MM.1S (cell line): ENCODE measurements at regions not wholly inside any gene's neighbourhood (a gene's known extent, or its start where the extent isn't known, plus 50 kb on each side); places are given as distances from the start of the nearest gene placed in this dataset.

ENCODE experiments used
- DNase-seq: peaks from one replicate; pipeline ENCODE4 v3.0.0-alpha.2; 2015
- H2AFZ ChIP-seq: fragments of 300-600 bp; sonication (generic); 2 replicates; pipeline ENCODE4 v1.6.0; 2016; ENCODE audit warnings: antibody characterized with exemption, low read length
- H3F3A ChIP-seq: fragments of 300-600 bp; sonication (generic); 2 replicates; pipeline ENCODE4 v1.6.1; 2016; ENCODE audit warnings: mild to moderate bottlenecking, antibody characterized with exemption, low read length, moderate library complexity, mixed read lengths; ENCODE audit not compliant: insufficient read depth
- H3K27ac ChIP-seq: fragments of 300-600 bp; sonication (generic); 2 replicates; pipeline ENCODE4 v1.5.1; 2016; ENCODE audit warnings: mild to moderate bottlenecking, low read length
- H3K27me3 ChIP-seq: fragments of 300-600 bp; sonication (generic); replicated peaks from 2 replicates; pipeline ENCODE4 v1.6.0; 2016; ENCODE audit warnings: low read length; ENCODE audit not compliant: insufficient read depth
- H3K36me3 ChIP-seq: fragments of 300-600 bp; sonication (generic); replicated peaks from 2 replicates; pipeline ENCODE4 v1.6.1; 2016; ENCODE audit warnings: mild to moderate bottlenecking, low read length, mixed read lengths; ENCODE audit not compliant: insufficient read depth
- H3K4me1 ChIP-seq: fragments of 300-600 bp; sonication (generic); 2 replicates; pipeline ENCODE4 v1.6.1; 2016; ENCODE audit warnings: low read length, mixed read lengths
- H3K4me2 ChIP-seq: fragments of 300-600 bp; sonication (generic); 2 replicates; pipeline ENCODE4 v1.6.0; 2016; ENCODE audit warnings: low read depth, low read length
- H3K4me3 ChIP-seq: fragments of 300-600 bp; sonication (generic); 2 replicates; pipeline ENCODE4 v1.5.1; 2016; ENCODE audit warnings: low read length, mixed read lengths
- H3K79me2 ChIP-seq: fragments of 300-600 bp; sonication (generic); 2 replicates; pipeline ENCODE4 v1.6.1; 2016; ENCODE audit warnings: mixed run types, low read length, mixed read lengths
- H3K9ac ChIP-seq: fragments of 300-600 bp; sonication (generic); 2 replicates; pipeline ENCODE4 v1.6.1; 2016; ENCODE audit warnings: low read length, mixed read lengths
- H3K9me2 ChIP-seq: fragments of 300-600 bp; sonication (generic); replicated peaks from 2 replicates; pipeline ENCODE4 v1.6.1; 2016; ENCODE audit warnings: mild to moderate bottlenecking, low read length, mixed read lengths; ENCODE audit not compliant: insufficient read depth
- H3K9me3 ChIP-seq: fragments of 300-600 bp; sonication (generic); replicated peaks from 2 replicates; pipeline ENCODE4 v1.6.1; 2016; ENCODE audit warnings: mild to moderate bottlenecking, low read length, mixed read lengths; ENCODE audit not compliant: insufficient read depth
- H4K20me1 ChIP-seq: fragments of 300-600 bp; sonication (generic); 2 replicates; pipeline ENCODE4 v1.6.1; 2016; ENCODE audit warnings: mild to moderate bottlenecking, low read length, moderate library complexity, mixed read lengths; ENCODE audit not compliant: insufficient read depth
- CTCF ChIP-seq: fragments of 300-600 bp; sonication (generic); IDR thresholded peaks from 2 replicates; pipeline ENCODE4 v1.5.1; 2016; ENCODE audit warnings: antibody characterized with exemption, low read length, mixed read lengths
- EZH2 ChIP-seq: fragments of 300-600 bp; sonication (generic); optimal IDR thresholded peaks from 2 replicates; pipeline ENCODE3; 2017; ENCODE audit warnings: low read depth, mild to moderate bottlenecking, antibody characterized with exemption, low read length, mixed read lengths
- EZH2phosphoT487 ChIP-seq: fragments of 300-600 bp; sonication (generic); IDR thresholded peaks from 2 replicates; pipeline ENCODE4 v1.6.1; 2018; ENCODE audit warnings: antibody characterized with exemption, low read length

DNA sequence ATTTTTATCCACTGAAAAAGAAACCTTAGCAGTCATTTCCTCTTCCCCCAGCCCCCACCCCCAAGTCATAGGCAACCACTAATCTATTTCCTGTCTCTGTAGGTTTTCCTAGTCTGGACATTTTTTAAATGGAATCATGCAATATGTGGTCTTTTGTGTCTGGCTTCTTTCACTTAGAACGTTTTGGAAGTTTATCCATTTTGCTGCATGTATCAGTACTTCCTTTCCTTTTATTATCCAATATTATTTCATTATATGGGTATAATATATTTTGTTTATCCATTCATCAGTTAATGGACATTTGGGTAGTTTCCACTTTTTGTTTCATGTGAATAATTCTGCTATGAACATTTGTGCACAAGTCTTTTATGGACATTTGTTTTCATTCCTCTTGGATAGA is 99.3 kb upstream of the BMP5 start:
- Histone ChIP-seq H3K9ac (no peak overlapping the region), H3K27ac (no peak overlapping the region), H3F3A (no peaks in the 10 kb centered on the region), H3K4me1 (peaks cover 6% of the 10 kb centered on the region; the same call in 1 of the 2 replicates), H2AFZ (no peak overlapping the region), H3K4me2 (no peak overlapping the region), H3K27me3 (no peaks in the 10 kb centered on the region), H3K9me3 (no peaks in the 10 kb centered on the region), H3K36me3 (no peaks in the 10 kb centered on the region), H4K20me1 (no peaks in the 10 kb centered on the region), H3K4me3 (no peak overlapping the region), H3K9me2 (no peaks in the 10 kb centered on the region), H3K79me2 (no peaks in the 10 kb centered on the region)
- DNase-seq = no peak
- TF ChIP-seq EZH2phosphoT487 (no peak), EZH2 (no peak), CTCF (no peak)

GRCh38 chr6:55972091-55972490 is 96.7 kb upstream of the BMP5 start:
- no peak for DNase-seq
- no peak overlapping the region for H3K4me3 ChIP-seq
- no peaks in the 10 kb centered on the region for H4K20me1 ChIP-seq
- TF ChIP-seq EZH2 (no peak), CTCF (no peak), EZH2phosphoT487 (no peak)
- no peak overlapping the region for H2AFZ ChIP-seq
- no peak overlapping the region for H3K4me2 ChIP-seq
- H3K36me3 ChIP-seq = no peaks in the 10 kb centered on the region
- H3K27ac ChIP-seq = no peak overlapping the region
- H3K4me1 ChIP-seq = peaks cover 6% of the 10 kb centered on the region; the same call in 1 of the 2 replicates
- H3K9ac ChIP-seq = no peak overlapping the region
- no peaks in the 10 kb centered on the region for H3K9me3 ChIP-seq
- H3K9me2 ChIP-seq = no peaks in the 10 kb centered on the region
- no peaks in the 10 kb centered on the region for H3F3A ChIP-seq
- no peaks in the 10 kb centered on the region for H3K27me3 ChIP-seq
- H3K79me2 ChIP-seq = no peaks in the 10 kb centered on the region

GRCh38 chr6:55969526-55969925 is 94.1 kb upstream of the BMP5 start:
- TF ChIP-seq EZH2 = no peak
- no peak for TF ChIP-seq EZH2phosphoT487
- no peak for TF ChIP-seq CTCF
- Histone ChIP-seq H3K4me2 (no peak overlapping the region), H3K4me1 (peaks cover under 1% of the 10 kb centered on the region; the same call in 1 of the 2 replicates), H4K20me1 (no peaks in the 10 kb centered on the region), H3K27me3 (no peaks in the 10 kb centered on the region), H3K9me3 (no peaks in the 10 kb centered on the region), H3K36me3 (no peaks in the 10 kb centered on the region), H2AFZ (no peak overlapping the region), H3K79me2 (no peaks in the 10 kb centered on the region), H3K9ac (no peak overlapping the region), H3K27ac (no peak overlapping the region), H3K4me3 (no peak overlapping the region), H3F3A (no peaks in the 10 kb centered on the region), H3K9me2 (no peaks in the 10 kb centered on the region)
- no peak for DNase-seq
